Uterus (tissue), 2 donors: ENCODE measurements at regions not wholly inside any gene's neighbourhood (a gene's known extent, or its start where the extent isn't known, plus 50 kb on each side); places are given as distances from the start of the nearest gene placed in this dataset.

Experiments
- CTCF ChIP-seq, 4 experiments: fragments of 200-600 bp in 2 of 4; fragments of 450-650 bp in 2 of 4; sonication (generic) in 2 of 4; IDR thresholded peaks; one replicate each; pipeline ENCODE4 v1.5.1; 2016 to 2019; ENCODE audit warnings: antibody characterized with exemption in 4 of 4, mild to moderate bottlenecking in 2 of 4, moderate library complexity in 1 of 4
- POLR2A ChIP-seq, 2 donors: fragments of 450-650 bp; IDR thresholded peaks; one replicate each; pipeline ENCODE4 v1.6.1; 2016; ENCODE audit warnings: antibody characterized with exemption in 2 of 2, mild to moderate bottlenecking in 1 of 2, moderate library complexity in 1 of 2

- TF ChIP-seq CTCF (IDR thresholded peaks at IDR 0.05) (no peak), POLR2A (IDR thresholded peaks at IDR 0.05) (no peak)
These were observed 265.7 kb upstream of the FAM241A start for GRCh38 chr4:111879539-111879938.
